Mesodermal cell (in vitro differentiated cells): ENCODE measurements at regions not wholly inside any gene's neighbourhood (a gene's known extent, or its start where the extent isn't known, plus 50 kb on each side); places are given as distances from the start of the nearest gene placed in this dataset.
A peak's percentile ranks its signal among the peaks of the same experiment; 100 is the strongest.

Experiments
- H3K27ac ChIP-seq: 2 replicates; pipeline ENCODE4 v1.7.0; 2013; ENCODE audit warnings: mild to moderate bottlenecking, low read depth, low read length, moderate library complexity; ENCODE audit not compliant: severe bottlenecking
- H3K36me3 ChIP-seq: 2 replicates; pipeline ENCODE4 v1.7.1; 2013; ENCODE audit warnings: mild to moderate bottlenecking, low read length, moderate library complexity; ENCODE audit not compliant: control insufficient read depth, insufficient read depth
- H3K4me1 ChIP-seq: one replicate; pipeline ENCODE4 v1.7.1; 2013; ENCODE audit warnings: mild to moderate bottlenecking, low read length; ENCODE audit not compliant: insufficient read depth, control insufficient read depth, poor library complexity, severe bottlenecking
- H3K4me3 ChIP-seq: 2 replicates; pipeline ENCODE4 v1.7.0; 2013; ENCODE audit warnings: low read length, control low read depth, mild to moderate bottlenecking; ENCODE audit not compliant: insufficient read depth, poor library complexity, severe bottlenecking; ENCODE audit errors: extremely low read depth
- H3K9me3 ChIP-seq: 2 replicates; pipeline ENCODE4 v1.7.1; 2013; ENCODE audit warnings: mild to moderate bottlenecking, low read length, moderate library complexity; ENCODE audit not compliant: control insufficient read depth
- WGBS, 2 experiments: methylation state at CpG; one replicate each; pipeline ENCODE4 v1.1.5; 2013; ENCODE audit warnings: missing lambda C conversion rate in 2 of 2; ENCODE audit not compliant: insufficient coverage in 2 of 2; 5-methylcytosine and 5-hydroxymethylcytosine counted together

DNA sequence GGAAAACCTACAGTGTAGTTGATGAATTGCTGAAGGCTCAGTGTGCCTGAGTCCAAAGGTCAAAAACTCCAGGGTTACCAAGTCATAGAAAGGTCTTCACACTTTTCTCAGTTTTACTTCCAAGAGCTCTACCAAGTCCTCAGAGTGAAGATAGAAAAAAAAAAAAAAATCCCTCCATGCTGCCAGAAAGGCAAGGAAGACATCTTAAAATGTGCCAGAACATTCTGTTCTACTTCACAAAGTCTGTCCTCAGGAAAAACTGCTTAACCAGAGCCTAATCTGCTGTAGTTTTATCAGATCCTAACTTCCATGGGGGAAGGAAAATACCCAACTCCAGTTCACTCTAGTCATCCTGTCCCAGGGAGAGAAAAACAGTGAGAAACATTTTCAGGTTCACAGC is 175.6 kb upstream of the CDH11 start:
- H3K36me3 ChIP-seq: no peaks in the 10 kb centered on the region
- no peak overlapping the region for H3K4me3 ChIP-seq
- peak overlapping the region; percentile 1 for H3K27ac ChIP-seq
- H3K4me1 ChIP-seq: peaks cover 4% of the 10 kb centered on the region
- H3K9me3 ChIP-seq: no peaks in the 10 kb centered on the region

DNA sequence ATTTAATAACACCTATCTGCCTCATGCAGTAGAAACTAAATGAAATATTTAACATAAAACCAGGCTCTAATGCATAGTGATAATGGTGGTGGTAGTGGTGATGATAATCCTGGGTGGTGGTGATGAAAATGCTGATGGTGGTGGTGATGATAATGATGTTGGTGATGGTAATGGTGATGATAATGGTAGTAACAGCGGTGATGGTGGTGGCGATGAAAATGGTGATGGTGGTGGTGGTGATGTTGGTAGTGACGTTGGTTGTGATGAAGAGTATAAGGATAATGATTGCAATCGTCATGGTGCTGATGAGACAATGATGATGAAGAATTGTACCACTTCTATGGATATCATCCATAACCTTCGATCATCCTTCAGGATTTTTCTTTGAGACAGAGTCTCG is 173.7 kb upstream of the CDH11 start:
- Histone ChIP-seq H3K4me3 (no peak overlapping the region), H3K4me1 (peaks cover 4% of the 10 kb centered on the region), H3K9me3 (no peaks in the 10 kb centered on the region), H3K27ac (no peak overlapping the region), H3K36me3 (no peaks in the 10 kb centered on the region)
- 90 to 100% methylated on average over 4 to 5 of the region's 6 CpGs for WGBS, 2 experiments

DNA sequence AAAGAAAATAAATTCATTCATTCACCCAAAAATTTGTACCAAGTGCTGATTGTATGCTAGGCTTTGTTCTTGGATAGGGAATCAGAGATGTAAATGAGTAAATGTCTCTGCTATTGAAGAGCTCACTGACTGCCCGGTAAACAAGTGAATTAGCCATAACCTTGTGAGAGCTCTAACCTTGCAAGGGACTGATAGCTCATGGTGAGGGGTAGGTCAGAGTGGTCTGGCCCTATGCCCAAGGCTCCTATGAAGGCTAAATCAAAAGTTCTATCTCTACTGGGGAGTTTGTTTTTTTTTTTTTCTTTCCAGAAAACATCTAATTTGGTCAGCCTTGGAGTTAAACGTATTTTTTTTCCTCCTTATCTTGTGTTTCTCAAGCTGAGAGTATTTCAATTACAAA is 172.8 kb upstream of the CDH11 start:
- H3K4me1 ChIP-seq: peaks cover 4% of the 10 kb centered on the region
- no peaks in the 10 kb centered on the region for H3K9me3 ChIP-seq
- no peak overlapping the region for H3K27ac ChIP-seq
- WGBS, 2 experiments: 78 to 100% methylated on average over 1 of the region's 2 CpGs
- no peak overlapping the region for H3K4me3 ChIP-seq
- H3K36me3 ChIP-seq: no peaks in the 10 kb centered on the region

DNA sequence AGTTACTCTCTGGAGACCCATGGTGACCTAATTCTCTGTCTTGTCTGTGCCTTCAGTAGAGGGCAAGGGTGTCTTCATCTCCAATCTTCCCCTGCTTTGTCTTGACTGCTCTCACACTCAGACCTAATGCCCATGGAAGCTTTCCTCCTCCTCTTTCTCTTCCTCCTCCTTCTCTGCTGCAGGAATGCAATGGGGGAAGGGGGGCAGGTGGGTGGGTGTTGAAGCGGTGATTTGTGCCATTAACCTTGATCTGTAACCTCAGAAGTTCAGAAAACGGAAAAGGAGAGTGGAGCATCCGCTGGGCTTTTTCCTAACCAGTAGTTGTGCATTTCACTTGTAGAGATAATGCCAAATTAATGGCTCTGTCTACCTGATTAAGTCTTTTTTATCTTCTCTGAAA is 172.3 kb upstream of the CDH11 start:
- H3K27ac ChIP-seq: no peak overlapping the region
- 70 to 80% methylated on average over 2 to 3 of the region's 3 CpGs for WGBS, 2 experiments

DNA sequence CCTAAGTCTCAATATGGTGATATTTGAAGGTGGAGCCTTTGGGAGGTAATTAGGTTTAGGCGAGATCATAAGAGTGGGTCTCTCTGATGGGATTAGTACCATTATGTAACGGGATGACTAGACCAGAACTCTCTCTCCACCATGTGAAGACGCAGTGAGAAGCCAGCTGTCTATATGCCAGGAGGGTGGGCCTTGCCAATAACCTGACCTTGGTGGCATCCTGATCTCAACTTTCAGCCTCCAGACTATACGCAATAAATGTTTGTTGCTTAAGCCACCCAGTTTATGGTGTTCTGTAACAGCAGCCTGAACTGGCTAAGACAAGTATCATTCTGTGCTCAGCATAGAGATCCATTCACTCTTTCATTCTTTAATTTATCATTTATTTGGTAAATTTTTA is 167.2 kb upstream of the CDH11 start:
- Histone ChIP-seq H3K4me3 (no peak overlapping the region), H3K4me1 (peaks cover 21% of the 10 kb centered on the region), H3K36me3 (no peaks in the 10 kb centered on the region), H3K27ac (no peak overlapping the region), H3K9me3 (no peaks in the 10 kb centered on the region)
- WGBS, 2 experiments: 91 to 100% methylated on average over 1 to 4 of the region's 4 CpGs

More for the DNA sequence above, 172.3 kb upstream of the CDH11 start:
- Histone ChIP-seq H3K4me3 (no peak overlapping the region), H3K36me3 (no peaks in the 10 kb centered on the region), H3K4me1 (peaks cover 4% of the 10 kb centered on the region), H3K9me3 (no peaks in the 10 kb centered on the region)

DNA sequence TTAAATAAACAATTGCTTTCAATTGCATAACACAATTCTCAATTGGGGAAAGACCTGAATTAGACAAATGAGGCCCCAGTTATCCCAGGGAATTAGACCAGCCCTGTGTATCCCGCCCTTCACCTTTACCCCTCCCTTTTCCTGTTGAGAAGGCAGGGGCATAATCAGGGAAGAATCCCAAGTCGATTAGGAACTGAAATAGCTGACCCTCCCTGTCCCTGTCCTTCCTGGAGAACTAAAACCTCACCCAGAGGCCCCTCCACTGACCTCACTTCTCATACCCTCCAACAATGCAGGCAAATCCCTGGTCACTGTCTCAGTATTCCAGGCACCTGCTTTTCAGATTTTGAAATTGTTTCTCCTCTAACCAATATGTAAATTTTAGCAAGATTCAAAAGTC is 165.4 kb upstream of the CDH11 start:
- 17 to 19% methylated on average over 1 to 2 of the region's 2 CpGs for WGBS, 2 experiments
- Histone ChIP-seq H3K9me3 (no peaks in the 10 kb centered on the region), H3K36me3 (no peaks in the 10 kb centered on the region), H3K27ac (no peak overlapping the region), H3K4me1 (peaks cover 37% of the 10 kb centered on the region), H3K4me3 (no peak overlapping the region)

DNA sequence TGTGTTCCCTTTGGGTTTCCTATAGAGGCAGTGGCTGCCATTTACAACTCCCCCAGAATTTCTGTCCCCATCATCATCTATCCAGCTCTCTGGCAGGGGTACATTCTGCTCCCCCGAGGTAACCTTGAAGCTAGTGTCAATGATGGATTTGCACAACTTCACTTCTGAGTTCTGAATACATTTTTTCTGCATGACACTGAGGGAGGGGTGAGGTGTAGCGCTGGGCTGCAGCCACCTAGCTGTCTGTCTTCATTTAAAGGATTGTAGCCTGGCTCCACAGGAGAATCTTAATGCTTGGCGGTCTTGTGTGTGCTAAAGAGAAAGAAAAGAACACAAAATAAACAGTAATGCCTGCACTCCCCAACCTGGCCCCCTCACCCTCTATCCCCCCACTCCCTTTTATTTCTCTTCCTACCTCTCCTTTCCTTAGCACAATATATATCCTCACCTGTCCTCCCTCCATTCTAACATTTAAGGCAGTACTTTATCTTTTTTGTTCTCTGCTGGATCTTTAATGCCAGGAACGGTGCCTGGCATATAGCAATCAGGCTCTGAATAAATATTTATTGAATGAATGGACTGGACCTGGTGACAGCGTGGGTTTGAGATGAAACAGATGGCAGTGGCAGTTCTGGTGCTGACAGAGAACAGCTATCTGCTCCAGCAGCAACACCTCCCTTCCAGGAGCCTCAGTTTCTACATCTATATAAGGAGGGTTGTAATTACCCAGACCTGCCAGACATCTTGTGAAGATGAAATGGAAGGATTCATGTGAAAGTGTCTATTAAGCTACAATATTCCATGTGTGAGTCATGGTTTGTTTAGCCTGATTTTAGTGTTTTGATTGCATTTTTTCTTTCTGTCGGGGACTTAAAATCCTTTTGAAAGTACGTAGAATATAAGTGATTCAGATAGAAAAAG is 163.5 kb upstream of the CDH11 start:
- H3K27ac ChIP-seq: peak overlapping the region; percentile 11
- peaks cover 52% of the 10 kb centered on the region for H3K4me1 ChIP-seq
- H3K4me3 ChIP-seq: no peak overlapping the region
- no peaks in the 10 kb centered on the region for H3K9me3 ChIP-seq
- WGBS, 2 experiments: 90% methylated on average over 4 of the region's 7 CpGs; no CpG with 5 or more reads in 1 of the 2 experiments
- H3K36me3 ChIP-seq: no peaks in the 10 kb centered on the region

DNA sequence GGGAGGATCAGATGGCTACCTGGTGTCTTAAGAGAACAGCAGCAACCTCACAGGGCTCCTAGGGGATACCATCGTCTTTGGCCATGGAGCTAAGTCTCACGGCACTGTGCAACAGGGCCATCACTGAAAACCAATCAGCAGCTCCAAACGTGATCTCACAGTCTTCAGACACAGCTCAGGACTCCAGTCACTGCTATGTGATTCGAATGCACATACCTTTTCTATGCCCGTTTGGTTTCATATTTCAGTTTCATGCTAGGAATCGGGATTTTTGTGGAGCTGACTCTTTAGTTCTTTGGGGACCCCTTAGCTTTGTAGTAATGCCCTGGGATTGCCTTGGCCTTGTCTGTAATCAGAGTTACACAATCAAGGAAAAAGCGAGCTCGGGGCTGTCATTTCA is 162.8 kb upstream of the CDH11 start:
- H3K4me1 ChIP-seq: peaks cover 52% of the 10 kb centered on the region
- H3K27ac ChIP-seq: peak overlapping the region; percentile 18
- H3K36me3 ChIP-seq: no peaks in the 10 kb centered on the region
- no peaks in the 10 kb centered on the region for H3K9me3 ChIP-seq
- WGBS, 2 experiments: 84 to 89% methylated on average over 6 to 8 of the region's 8 CpGs
- no peak overlapping the region for H3K4me3 ChIP-seq

DNA sequence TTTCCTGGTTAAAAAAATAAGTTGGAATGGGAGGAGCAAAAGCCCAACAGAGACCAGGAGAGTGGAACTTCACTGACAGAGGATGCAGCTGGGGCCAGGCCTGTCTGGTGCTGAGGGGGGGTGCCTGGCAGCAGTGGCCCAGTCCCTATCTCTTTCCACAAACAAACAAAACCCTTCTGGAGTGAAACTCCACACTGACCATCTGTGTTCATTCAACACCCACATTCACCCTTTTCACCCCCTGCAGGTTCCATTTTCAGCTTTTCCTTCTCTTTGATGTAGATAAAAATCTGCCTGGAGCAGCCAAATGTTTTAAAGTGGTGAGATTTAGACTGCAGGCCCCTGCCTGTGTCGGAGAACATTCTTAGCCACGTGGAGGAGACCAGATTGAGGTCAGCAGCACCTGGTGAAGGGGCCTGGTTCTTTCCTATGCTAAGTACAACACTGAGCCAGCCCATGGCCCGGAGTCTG is 161.4 kb upstream of the CDH11 start:
- H3K36me3 ChIP-seq: no peaks in the 10 kb centered on the region
- no peaks in the 10 kb centered on the region for H3K9me3 ChIP-seq
- H3K27ac ChIP-seq: peak overlapping the region; percentile 76
- 0 to 20% methylated on average over 2 of the region's 3 CpGs for WGBS, 2 experiments
- H3K4me1 ChIP-seq: peaks cover 52% of the 10 kb centered on the region
- H3K4me3 ChIP-seq: no peak overlapping the region

DNA sequence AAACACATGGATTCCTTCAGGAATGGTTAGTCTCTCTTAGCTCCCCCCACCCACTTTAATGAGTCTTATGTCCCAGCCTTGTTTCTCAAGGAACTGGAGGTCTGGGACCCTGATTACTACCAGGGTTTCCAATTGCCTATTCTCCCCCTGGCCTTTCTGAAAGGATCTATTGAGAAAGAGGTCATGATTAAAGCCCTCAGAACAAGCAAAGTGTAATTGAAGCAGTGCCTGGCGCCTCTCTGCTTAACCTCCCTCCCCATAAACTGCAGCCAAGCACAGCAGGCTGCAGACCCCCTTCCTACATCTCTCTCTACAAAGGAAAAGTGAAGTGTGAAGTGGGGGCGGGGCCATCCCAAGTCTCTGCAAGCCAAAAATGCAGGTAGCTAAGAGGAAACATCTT is 159.7 kb upstream of the CDH11 start:
- Histone ChIP-seq H3K27ac (peak overlapping the region; percentile 69), H3K4me1 (peaks cover 52% of the 10 kb centered on the region), H3K9me3 (no peaks in the 10 kb centered on the region), H3K36me3 (no peaks in the 10 kb centered on the region), H3K4me3 (no peak overlapping the region)
- WGBS, 2 experiments: 40% methylated on average over 1 of the region's 2 CpGs; no CpG with 5 or more reads in 1 of the 2 experiments

DNA sequence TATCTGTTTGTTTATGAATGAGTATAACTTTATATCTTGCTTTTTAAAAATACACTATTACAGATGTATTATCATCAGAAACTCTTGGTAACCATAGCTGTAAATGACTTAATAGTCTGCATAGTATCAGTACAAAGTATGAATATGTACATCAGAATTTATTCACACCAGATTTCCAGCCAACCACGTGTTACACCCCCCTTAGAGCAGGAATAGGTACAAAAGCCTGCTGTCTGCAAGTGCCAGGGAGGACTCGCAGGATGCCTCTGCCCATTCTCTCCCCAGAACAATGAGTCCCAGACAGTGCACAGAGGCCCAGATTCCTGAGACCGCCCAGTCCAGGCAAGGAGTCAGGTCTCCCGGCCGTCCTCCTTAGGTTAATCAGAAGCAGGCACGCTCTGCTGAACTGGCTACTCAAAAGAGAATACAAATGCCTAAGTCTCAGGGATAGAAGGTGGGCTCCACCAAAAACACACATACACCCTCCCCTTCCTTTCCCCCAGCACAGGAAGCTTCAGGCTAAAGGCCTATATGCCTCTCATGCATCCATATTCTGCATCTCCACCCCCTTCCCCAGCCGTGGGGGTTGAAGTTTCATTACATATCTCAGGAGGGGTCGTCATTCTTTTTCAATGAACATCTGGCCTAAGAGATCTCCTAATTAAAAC is 159.1 kb upstream of the CDH11 start:
- 55 to 62% methylated on average over 5 of the region's 8 CpGs for WGBS, 2 experiments
- Histone ChIP-seq H3K4me3 (no peak overlapping the region), H3K36me3 (no peaks in the 10 kb centered on the region), H3K9me3 (no peaks in the 10 kb centered on the region), H3K27ac (peak overlapping the region; percentile 69), H3K4me1 (peaks cover 50% of the 10 kb centered on the region)
